RCC 7860 (cell line): ENCODE measurements at regions not wholly inside any gene's neighbourhood (a gene's known extent, or its start where the extent isn't known, plus 50 kb on each side); places are given as distances from the start of the nearest gene placed in this dataset.
A peak's percentile ranks its signal among the peaks of the same experiment; 100 is the strongest.
"Not testable (repeated sequence)": the region's sequence is repeated elsewhere in the genome, so short reads cannot be mapped to it uniquely, and the experiment has no call there.

ENCODE experiments used
- DNase-seq: peaks from one replicate; pipeline ENCODE4 v3.0.0-alpha.2; 2015; ENCODE audit warnings: low spot score
- FAIRE-seq: peaks from 2 replicates; lab custom pipeline; 2012; peaks lifted over from hg19 to GRCh38; lab: Jason Lieb, UNC

DNA sequence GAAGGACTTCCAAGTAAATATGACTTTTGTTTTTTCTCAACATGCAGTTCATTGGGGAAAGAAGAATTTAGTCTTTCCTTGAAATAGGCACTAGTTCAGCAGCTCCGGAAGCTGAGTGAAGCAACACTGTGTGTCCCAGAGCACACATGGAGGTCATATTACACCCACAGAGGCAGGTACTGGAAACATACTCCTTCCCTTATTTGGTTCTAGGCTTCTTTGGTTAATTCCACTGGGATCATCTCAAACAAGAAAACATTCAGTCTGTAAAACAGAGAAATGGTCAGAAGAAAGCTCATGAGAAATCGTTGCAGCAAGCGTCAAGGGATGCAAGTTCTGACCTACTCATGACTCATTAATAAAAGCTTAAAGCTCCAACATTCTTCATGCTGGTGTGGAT, 175.1 kb upstream of the PCSK5 start:
- FAIRE-seq (no peak), DNase-seq (no peak)

DNA sequence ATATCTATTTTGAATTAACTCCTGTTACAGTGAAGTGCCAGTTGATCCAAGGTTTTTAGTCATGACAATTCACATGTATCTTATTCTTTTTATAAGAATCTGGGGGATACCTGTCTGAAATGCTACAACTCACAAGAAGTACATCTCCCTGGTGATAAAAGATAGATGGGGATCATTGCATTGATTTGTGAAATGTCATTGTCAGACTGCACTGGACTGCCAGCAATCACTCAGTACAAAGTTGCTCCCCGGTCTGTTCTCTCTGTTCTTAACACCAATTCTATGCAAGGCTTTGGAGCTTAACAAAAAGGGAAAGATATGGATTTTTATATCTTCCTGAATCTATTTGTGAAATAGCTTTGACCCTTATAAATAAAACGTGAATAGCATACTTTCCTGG, 171.8 kb upstream of the PCSK5 start:
- DNase-seq (no peak), FAIRE-seq (no peak)

DNA sequence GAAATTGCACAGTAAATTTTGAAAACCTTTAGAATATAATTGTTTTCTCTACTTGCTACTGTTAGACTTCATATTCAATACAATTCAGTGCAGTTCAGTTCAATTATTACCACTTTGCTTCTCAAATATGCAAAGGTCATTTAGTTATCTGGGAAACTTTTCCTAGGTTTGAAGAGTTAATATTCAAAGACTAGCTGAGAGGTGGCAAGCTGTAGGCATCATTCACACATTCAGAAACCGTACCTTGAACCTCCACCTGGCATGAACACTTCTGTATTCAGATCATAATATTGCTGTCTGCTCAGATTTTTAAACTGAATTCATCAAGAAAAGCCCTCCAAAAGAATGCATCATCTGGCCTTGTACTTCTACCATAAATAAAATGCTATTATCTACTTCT, 162.1 kb upstream of the PCSK5 start:
- DNase-seq (no peak), FAIRE-seq (no peak)

DNA sequence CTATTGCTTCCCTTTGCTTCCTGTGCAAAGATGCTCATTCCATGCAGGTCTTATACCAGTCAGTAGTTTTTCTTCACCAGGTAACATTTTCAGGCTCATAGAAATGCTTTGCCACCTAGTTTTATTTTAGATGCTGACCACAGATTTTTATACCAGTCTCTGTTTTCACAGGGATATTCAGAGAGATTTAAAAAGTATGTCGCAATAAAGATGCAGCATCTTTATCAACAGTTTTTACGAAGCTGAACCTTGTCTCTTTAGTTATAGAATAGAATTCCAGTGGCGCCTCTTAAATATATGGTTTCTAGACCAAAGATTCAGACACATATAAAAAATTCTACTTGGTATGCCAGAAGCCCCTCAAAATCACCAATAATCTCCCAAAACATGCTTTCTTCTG, 155.7 kb upstream of the PCSK5 start:
- FAIRE-seq (no peak), DNase-seq (no peak)

DNA sequence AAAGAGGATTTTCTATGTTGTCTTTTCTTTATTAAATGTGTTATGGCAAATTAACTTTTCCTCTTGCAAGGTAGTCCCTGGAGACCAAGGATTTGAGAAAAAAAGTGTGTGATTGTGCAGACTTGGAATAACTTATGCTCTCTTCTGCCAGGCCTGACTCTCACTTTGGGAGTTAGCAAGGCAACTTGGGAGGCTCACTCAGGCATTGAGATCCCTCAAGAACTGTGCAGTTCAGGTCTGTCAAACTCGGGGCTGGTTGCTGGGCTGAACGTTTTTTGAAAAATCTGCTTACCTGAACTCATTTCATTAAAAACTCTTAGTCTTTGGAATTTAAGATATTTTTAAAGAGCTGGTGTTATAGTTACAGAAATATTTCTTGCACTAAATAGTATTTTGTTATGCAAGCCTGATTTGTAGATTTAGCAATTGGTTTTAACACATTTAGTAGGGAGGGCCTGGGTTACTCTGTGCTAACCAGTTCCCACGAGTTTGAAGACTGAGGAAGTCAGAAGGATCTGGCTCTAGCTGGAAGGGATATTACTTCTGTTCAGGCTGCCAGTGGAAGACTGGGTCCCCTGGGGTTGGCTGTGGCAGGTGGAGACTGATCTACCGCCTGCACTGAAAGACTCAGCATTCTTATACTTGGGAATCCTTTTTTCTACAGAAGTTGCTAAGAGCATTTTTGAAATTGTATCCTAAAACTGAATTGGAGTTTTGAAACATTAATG, 150.4 kb upstream of the PCSK5 start:
- no peak for DNase-seq
- no peak for FAIRE-seq

DNA sequence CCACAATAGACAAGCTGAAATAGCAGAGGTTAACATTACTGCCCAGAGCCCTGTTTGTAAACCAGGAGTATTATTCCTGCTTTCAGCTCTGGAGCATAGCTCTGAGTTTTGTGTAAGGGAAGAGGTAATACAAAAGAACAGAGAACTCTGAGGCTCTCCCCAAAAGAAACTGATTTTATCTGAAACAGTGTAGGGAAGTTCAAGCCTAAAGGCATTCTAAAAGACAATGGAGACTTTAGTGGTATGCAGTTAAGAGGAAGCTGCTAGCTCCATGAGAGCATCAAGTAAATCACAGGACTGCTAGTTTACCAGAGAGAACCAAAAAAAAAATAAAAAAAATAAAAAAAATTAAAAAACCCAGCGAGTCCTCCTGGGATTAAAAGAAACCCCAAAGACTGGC, 146.6 kb upstream of the PCSK5 start:
- DNase-seq: no peak
- no peak for FAIRE-seq

DNA sequence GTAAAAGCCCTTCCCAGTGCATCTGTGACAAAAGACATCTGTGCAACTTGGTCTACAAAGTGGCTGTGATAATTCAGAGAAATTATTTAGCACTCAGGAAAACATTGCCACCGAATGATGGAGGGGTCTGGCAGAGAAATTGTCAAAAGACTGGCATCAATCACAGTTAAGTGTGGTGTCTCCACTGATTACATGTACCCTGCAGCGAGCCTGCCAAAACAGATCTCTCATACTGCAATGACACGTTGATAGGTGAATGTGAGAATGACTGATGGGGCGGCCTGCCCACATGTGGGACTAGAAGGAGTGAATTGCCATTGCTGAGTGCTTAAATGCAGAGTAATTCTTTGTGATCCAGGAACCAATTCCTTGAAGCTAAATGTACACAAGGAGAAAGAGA, 136.4 kb upstream of the PCSK5 start:
- FAIRE-seq (no peak), DNase-seq (no peak)

DNA sequence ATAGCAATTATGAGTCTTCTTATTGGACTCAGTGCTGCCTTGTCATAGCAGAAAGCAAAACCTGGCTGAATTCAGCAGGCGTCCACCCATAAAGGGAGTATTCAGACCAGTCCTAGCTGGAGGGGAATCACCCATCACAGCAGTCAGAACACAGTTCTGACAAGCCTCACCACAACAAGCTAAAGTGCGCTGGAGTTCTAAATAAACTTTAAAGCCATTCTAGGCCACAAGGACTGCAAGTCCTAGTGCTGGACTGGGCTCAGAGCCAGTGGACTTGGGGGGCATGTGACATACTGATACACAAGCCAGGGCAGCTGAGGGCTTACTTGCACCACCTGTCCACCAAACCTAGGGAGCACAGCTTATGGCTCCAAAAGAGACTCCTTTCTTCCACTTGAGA, 115.3 kb upstream of the PCSK5 start:
- DNase-seq (no peak), FAIRE-seq (no peak)

DNA sequence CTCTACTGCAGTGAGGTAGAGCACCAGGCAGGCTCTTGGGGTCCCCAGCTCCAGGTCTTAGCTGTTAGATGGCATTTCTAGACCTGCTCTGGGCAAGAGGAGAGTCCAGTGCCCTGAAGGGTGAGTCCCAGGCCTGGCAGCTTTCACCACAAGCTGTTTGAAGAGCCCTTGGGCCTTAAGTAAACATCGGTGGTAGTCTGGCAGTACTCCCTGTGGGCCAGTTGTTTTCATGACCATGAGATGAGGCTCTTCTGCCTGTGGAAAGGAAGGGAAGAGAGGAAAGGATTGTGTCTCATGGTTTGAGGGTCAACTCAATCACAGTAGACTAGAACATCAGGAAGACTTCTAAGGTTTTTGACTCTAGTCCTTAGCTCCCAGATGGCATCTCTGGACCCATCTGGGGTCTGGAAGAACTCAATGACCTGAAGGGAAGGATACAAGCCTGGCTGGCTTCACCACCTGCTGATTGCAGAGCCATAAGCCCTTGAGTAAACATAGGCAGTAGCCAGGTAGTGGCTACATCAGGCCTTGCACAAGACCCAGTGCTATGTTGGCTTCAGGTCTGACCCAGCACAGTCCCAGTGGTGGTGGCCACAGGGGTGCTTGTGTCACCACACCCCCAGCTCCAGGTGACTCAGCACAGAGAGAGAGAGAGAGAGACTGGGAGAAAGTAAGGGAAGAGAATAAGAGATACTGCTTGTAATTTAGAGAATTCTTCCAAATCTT, 114.3 kb upstream of the PCSK5 start:
- FAIRE-seq: no peak
- no peak for DNase-seq

DNA sequence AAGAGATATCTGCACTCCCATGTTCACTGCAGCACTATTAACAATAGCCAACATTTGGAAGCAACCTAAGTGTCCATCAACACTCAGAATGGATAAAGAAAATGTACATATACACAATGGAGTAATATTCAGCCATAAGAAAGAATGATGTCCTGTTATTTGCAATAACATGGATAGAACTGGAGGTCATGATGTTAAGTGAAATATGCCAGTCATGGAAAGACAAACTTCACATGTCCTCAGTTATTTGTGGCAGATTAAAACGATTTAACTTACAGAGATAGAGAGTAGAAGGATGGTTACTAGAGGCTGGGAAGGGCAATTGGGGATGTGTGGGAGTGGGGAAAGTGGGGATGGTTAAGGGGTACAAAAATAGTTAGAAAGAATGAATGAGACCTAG, 110.3 kb upstream of the PCSK5 start:
- DNase-seq (no peak), FAIRE-seq (no peak)

DNA sequence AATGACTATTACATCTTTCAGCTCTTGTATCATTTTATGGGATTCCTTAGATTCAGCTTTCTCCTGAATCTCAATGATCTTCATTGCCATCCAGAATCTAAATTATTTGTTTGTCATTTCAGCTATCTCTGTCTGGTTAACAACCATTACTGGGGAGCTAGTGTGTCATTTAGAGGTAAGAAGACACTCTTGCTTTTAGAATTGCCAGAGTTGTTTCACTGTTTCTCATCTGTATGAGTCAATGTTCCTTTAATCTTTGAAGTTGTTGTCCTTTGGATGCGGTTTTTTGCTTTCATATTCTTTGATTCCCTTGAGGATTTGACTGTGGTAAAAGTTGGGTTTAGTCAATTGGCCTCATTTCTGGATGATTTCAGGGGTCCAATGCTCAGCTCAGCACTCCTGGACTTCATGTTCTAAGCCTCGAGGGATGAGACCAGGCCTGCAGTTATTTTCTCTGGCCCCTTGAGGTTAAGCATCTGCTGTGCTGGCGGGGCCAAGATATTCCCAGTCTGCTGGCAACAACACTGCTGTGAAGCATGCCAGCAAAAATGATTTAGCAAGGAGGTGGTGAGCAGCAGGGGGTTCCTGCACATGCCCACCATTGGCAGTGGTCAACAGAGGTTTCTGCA, 102.4 kb upstream of the PCSK5 start:
- FAIRE-seq: no peak
- DNase-seq: no peak

DNA sequence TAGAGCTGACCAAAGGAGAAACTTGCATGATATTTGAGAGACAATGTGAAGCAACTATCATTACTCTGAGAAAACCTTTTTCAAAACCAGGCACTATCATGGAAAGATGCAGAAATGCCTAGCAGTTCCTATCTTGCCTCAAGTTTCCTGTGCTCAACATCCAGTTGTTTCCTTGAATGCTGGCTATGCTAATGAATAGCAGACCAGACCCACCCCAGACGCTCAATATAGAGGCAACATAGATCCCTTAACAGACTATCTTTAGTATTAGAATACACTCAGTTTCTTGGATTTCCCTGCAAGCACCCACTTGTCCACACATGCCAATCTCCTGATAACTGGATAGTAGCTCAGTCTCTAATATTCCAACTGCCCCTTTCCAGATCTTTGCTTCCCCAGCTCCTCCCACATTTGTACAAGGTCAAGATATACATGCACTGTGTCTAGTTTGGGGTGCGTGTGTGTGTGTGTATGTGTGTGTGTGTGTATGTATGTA, 93.3 kb upstream of the PCSK5 start:
- DNase-seq: no peak
- FAIRE-seq: no peak

DNA sequence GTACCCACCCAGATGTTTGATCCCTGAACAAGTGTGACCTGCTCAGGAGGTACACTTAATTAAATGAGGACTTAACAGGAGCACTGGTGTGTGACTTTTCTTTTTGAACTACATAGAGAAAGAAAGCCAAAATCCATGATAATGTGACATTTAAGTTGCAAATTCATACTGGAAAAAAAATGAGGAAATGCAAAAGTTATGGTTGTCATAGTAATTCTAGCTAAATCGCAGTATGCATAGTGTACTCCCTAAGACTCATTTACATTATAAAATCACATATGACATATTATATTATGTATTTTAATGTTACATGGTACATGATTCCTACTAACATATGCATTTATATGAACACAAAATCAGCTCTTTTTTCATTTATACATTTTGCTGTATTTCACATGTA, 92.0 kb upstream of the PCSK5 start:
- no peak for DNase-seq
- no peak for FAIRE-seq

DNA sequence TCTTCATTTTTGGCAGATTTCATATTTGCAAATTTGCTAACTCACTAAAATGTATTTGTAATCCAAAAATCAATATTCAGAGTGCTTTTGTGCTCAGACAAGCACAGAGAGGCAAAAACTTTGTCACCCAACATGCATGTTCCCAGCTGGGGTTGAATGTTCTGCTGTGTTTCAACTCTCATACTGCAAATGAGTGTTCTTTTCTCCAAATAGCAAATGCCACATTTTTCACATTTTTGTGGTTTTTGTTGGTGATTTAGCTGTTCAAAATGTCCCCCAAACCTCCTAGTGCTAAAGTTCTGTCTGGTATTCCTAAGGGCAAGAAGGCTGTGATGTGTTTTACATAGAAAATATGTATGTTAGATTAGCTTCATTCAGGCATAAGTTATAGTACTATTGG, 87.3 kb upstream of the PCSK5 start:
- DNase-seq: peak; percentile 29
- no peak for FAIRE-seq

DNA sequence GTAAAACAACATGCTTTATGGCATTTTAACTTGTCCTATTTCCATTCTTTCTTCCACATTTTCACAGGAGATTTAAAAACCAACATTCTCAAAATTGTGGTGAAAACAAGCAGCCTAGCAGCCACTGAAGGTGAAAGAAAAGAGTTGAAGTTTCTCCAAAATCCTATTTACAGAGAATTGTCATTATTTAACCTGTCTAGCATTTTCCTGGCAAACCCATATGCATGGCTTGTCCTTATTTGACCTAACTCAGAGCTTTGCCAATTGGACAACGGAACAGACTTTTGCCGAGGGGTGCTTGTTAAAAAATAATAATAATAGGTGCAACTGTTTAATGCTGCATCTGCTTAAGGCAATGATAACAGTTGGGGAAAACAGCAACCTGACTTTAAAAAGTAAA, 80.4 kb upstream of the PCSK5 start:
- no peak for DNase-seq
- FAIRE-seq: no peak

DNA sequence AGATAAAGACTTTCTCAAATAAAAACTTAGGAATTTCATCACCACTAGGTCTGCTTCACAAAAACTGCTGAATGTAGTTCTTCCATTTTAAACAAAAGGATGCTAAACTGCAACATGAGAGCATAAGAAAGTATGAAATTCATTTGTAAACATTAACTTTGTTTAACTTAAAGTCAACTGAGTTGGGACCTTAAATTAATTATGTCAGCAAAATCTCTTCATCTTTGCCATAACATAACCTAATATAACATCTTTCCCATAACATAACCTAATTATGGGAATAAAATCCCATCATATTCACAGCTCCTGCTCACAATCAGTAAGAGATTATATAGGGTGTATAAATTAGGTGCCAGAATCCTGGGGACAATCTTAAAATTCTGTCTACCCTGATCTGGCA, 78.8 kb upstream of the PCSK5 start:
- FAIRE-seq (no peak), DNase-seq (no peak)

DNA sequence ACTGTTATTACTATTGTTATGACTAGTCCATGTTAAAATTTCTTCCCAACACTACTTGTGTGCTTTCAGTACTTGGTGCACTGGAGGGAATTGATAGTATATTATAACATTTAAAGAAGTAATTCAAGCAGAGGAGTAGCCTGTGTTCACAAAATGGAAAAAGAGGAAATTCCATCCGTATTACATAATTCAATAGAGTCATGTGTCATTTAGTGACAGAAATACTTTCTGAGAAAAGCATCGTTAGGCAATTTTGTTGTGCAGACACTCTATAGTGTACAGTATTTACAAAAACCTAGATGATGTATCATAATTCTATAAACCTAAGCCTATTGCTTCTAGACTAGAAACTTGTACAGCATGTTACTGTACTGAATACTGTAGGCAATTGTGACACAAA, 78.3 kb upstream of the PCSK5 start:
- no peak for FAIRE-seq
- DNase-seq: no peak

DNA sequence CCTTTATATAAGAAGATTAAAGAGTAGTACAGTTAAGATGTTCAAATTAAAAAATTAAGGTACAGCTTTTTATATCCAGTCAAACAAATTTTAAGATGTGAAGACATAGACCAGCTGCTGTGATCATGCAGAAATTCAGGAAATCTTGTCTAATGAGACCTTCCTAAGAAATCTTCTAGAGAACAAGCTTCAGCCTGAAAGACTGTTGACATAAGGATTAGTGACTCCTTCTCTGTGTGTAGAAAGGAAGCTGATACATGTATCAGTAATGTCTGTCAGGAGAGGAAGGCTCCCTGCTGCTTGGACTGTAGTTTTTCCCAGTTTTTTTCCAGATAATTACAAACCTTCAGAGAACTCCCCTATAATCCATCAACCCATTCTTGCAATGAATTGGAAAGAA, 75.8 kb upstream of the PCSK5 start:
- DNase-seq: peak; percentile 58
- no peak for FAIRE-seq

DNA sequence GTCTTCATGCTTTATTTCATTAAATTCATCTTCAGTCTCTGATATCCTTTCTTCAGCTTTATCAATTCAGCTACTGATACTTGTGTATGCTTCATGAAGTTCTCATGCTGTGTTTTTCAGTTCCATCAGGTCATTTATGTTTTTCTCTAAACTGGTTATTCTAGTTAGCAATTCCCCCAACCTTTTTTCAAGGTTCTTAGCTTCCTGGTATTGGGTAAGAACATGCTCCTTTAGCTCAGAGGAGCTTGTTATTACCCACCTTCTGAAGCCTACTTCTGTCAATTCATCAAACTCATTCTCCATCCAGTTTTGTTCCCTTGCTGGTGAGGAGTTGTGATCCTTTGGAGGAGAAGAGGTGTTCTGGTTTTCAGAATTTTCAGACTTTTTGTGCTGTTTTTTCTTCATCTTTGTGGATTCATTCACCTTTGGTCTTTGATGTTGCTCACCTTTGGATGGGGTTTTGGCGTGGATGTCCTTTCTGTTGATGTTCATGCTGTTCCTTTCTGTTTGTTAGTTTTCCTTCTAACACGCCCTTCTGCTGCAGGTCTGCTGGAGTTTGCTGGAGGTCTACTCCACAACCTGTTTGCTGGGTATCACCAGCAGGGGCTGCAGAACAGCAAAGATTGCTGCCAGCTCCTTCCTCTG, 69.9 kb upstream of the PCSK5 start:
- not testable (repeated sequence) for FAIRE-seq, DNase-seq

DNA sequence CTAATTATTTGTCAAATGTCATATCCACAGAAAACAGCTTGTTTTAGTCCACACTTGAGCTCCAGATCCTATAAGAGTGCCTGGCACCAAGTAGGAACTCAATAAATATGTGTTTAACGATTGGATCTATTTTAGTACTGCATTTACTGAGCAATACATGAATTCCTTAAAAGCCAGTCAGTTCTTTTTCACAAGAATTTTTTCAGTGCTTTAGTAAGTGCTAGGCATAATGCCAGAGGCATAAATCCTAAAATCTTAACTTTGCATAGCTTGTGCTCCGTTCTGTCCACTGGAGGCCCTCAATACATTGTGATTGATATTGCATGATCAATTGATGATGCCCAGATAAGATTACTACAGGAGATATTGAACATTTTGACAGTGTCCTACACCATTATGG, 67.3 kb upstream of the PCSK5 start:
- DNase-seq (no peak), FAIRE-seq (no peak)

DNA sequence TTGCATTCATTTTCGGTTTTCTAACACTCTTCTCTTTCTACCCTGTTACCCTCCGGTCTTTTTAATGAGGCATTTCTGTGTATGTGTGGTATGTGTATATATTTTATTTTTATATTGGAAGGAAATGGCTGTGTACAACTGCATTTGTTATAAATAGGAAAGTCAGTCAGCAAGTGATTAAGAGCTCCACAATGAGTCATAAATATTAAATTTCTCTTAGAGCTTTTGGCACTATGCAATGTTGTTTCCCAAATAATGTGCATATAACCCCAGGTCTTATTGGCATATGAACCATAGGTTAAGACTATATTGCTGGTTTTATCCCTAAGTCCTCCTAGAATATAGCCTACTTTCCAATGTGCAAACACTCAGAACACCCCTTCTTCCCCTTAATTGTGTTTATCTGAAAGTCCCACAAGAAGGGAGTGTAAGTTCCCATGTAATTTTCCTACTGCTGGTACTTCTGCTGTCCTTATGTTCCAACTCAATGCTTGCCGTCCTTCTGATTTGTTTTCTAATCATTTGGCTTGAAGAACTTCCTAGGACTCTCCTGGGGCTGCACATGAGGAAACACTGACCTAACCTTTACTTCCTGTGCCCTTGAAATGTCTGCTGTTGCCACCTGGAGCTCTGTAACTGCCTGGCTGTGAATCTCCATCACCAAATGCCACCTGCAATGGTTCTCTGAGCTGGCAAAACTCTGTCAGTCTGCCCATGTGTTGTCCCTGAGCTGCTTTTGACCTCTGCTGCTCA, 65.5 kb upstream of the PCSK5 start:
- DNase-seq (no peak), FAIRE-seq (no peak)
